ENCODE measurements at regions not wholly inside any gene's neighbourhood (a gene's known extent, or its start where the extent isn't known, plus 50 kb on each side); places are given as distances from the start of the nearest gene placed in this dataset.
"Not testable (repeated sequence)": the region's sequence is repeated elsewhere in the genome, so short reads cannot be mapped to it uniquely, and the experiment has no call there.

GRCh38 chr9:90447773-90448172 is 194.9 kb downstream of the DIRAS2 start:
- DNase-seq, result no peak

GRCh38 chr9:90449213-90449925 is 193.3 kb downstream of the DIRAS2 start:
- no peak for DNase-seq

- DNase-seq, result no peak
Observed at GRCh38 chr9:90451804-90452203, 190.8 kb downstream of the DIRAS2 start.

GRCh38 chr9:90455316-90455715 is 187.3 kb downstream of the DIRAS2 start:
- no peak for DNase-seq

DNA sequence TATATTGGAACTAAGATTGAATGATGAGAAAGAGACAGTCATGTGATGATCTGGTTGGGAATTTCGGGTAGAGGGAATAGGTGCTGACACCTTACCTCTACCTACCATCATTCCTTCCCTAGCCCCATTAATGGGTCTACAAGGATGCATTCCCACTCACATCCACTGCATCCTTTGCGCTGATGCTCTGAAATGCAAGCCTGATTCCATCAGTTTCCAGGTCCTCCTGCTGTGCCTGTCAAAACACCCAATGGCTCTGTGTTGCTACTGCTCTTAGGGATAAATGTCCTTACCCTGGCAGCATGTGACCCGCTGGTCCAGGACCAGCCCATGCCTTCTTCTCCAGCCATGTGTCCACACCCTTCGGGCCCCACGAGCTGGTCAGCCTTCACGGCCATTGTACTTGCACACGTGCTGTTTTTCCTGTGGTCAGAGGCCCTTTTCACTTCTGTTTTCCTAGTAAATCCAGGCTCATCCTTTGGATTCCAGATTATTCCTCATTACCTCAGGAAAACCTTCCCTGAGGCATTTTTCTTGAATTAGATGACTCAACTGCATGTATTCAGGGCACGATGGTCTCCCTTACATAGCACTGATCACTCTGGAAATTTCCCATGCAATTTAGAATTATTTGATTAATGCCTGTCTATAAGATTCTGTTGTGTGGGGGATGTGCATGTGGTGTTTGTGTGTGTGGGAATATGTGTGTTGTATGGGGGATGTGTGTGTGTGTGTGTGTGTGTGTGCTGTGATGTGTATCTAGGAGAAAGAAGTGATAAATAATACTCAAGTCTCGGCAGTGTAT is 185.0 kb downstream of the DIRAS2 start:
- no peak for DNase-seq

GRCh38 chr9:90458485-90458884 is 184.1 kb downstream of the DIRAS2 start:
- DNase-seq, result no peak

DNA sequence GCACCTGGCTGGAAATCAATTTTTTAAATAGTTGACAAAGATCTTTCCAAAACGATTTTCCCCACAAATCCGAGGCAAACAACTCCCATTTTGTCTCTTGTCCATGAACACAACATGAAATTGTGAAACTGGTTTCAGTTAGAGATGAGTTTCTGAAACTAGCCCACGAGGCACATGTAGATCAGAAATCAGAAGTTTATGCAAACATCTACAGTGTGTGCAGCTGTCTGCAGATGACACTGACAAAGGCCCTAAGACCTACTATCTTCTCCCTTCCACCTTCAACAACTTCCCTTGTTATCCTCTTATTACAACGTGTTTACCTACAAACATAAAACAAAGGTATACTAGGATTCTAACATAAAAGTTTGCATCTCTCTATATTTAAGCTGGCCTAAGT is 183.3 kb downstream of the DIRAS2 start:
- no peak for DNase-seq

GRCh38 chr9:90460220-90460619 is 182.4 kb downstream of the DIRAS2 start:
- no peak for DNase-seq

- no peak for DNase-seq
Observed at GRCh38 chr9:90464978-90465377, 177.6 kb downstream of the DIRAS2 start.

GRCh38 chr9:90466441-90466840 is 176.2 kb downstream of the DIRAS2 start:
- DNase-seq, result no peak

- no peak for DNase-seq
Observed at GRCh38 chr9:90469435-90469834, 173.2 kb downstream of the DIRAS2 start.

DNA sequence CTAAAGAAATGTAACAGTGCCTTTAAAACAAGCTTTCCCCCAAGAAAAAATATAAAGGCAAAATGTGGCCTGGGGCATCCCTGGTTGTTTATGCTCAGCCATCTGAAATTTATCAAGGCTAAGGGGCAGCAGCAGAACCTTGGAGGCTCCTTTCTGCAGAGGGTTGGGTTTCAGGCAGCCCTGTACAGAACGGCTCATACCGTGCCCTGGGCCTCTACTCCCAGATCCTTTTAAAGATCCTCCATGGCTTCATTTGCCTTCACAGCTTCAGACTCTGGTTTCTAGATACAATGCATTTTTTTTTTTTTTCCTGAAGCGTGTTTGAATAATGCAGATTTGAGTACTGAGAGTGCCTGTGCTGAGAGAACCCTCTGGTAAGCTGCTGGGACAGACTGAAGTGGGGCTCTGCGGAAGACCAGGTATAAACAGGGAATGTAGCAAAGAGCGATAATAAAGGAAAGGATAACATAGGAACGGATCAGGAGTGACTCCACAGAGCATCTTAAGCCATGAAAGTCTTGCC is 172.7 kb downstream of the DIRAS2 start:
- DNase-seq, result no peak

GRCh38 chr9:90476058-90476457 is 166.6 kb downstream of the DIRAS2 start:
- no peak for DNase-seq

GRCh38 chr9:90477535-90477934 is 165.1 kb downstream of the DIRAS2 start:
- no peak for DNase-seq

GRCh38 chr9:90478821-90479220 is 163.8 kb downstream of the DIRAS2 start:
- no peak for DNase-seq

DNA sequence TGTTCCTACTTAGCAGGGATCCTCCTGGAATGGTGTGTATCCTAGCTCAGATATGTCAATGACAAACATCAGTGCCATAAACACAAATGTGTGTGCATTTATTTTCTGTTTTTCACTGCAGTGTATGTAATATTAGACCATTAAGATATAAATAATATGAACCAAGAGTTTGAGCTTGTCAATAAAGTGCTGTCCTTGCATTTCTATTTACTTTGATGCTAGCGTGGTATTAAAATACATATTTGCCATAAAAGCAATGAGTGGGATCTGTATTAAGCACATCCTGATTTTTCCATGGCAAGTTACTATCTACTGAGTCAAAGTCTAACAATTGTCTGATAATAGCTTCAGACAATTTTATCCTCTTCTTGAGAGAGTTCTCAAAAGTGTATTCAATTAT is 157.6 kb downstream of the DIRAS2 start:
- DNase-seq, result no peak

- DNase-seq, result no peak
Observed at GRCh38 chr9:90489066-90489465, 153.6 kb downstream of the DIRAS2 start.

DNA sequence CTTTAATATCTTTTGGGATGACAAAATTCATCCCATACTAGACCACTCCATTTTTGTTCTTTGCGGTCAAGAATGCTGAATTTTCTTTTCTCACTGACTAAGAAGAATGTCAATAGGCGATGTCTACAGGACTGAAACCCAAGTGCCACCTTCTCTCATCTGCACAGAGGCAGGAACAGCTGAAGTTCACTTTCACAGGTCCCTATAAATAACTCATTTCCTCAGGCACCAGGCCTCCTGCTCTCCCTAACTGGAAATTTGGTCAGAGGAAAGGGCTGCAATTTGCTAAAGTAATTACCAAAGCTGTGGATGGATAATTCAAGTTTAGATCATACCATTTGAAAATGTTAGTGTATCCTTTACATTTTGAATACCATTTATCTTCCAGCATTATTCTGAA is 142.9 kb downstream of the DIRAS2 start:
- no peak for DNase-seq

DNA sequence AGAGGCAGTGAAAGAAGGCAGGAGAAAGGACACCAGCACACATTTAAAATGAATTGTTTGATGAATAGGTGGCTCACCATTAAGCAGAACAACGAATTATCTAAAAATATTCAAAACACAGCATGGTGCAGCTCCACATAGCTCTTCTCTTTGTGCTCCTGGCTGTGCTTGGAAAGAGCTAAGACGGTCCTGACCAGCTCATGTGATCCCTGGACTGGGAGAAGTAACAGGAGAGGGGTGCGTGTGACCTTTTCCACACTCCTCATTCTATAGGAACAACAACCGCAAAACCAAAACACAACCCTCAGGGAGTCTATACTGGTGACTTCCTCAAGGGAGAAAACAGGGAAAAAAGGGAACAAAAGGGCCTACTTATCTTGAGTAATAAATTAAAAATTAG is 140.5 kb downstream of the DIRAS2 start:
- no peak for DNase-seq

GRCh38 chr9:90504486-90504885 is 138.1 kb downstream of the DIRAS2 start:
- no peak for DNase-seq

DNA sequence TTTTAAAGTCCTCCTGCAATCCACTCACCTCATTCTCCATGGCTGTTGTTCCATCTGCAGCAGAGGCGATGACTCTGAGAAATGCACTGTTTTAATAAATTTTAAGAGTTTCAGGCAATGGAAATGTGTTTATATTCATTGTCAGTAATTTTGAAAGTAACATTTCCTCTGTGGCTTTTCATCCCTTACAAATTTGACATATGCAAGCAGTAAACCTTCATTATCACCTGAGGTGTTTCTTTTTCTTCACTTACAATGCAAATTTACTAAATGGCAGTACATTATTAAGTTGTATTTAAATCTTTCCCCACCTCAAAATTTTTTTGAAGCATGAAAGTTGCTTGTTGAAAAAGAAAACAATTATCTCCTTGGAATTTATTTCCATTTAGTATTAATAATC is 136.9 kb downstream of the DIRAS2 start:
- no peak for DNase-seq

GRCh38 chr9:90506402-90506801 is 136.2 kb downstream of the DIRAS2 start:
- not testable (repeated sequence) for DNase-seq

DNA sequence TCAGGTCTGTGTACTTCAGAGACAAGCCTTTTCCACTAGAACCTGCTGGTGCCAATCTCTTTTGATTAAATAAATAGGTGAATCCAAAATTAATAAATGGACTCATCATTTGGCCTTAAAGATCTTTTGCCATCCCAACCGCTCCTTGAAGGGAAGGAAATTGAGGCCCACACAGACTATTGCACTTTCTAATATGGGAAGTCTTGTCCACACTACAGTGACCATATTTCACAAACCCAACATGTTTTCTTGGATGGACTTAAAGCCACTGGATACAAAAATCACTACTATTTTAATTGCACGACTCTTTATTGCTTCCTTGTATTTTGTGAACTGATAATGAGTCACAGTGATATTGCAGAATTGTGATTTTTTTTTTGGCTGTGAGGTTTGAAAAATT is 135.0 kb downstream of the DIRAS2 start:
- DNase-seq, result no peak

DNA sequence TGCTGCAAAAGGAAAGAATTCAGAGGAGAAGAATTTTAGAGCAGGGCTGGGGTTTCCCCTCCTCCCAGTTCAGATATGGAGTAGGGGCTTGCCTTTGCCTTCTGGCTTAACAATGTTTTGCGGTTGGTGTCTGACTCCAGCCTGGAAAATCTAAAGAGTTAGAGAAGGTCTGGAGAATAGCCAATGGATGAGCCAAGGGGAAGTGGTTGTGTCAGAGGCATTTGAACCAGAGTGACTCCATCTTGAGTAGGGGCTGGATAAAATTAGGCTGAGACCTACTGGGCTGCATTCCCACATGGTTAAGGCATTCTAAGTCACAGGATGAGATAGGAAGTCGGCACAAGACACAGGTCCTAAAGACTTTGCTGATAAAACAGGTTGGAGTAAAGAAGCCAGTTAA is 133.7 kb downstream of the DIRAS2 start:
- no peak for DNase-seq

All from CD4-positive, alpha-beta T cell treated with Interferon gamma for 1 hour (primary cell).